GM21515 (cell line): ENCODE measurements at regions not wholly inside any gene's neighbourhood (a gene's known extent, or its start where the extent isn't known, plus 50 kb on each side); places are given as distances from the start of the nearest gene placed in this dataset.
A peak's percentile ranks its signal among the peaks of the same experiment; 100 is the strongest.
"Not testable (repeated sequence)": the region's sequence is repeated elsewhere in the genome, so short reads cannot be mapped to it uniquely, and the experiment has no call there.

Experiments
- ATAC-seq: cut with Tn5 transposase; IDR thresholded peaks from one replicate; pipeline ENCODE4 v1.9.1; 2021; ENCODE audit not compliant: unreplicated experiment

DNA sequence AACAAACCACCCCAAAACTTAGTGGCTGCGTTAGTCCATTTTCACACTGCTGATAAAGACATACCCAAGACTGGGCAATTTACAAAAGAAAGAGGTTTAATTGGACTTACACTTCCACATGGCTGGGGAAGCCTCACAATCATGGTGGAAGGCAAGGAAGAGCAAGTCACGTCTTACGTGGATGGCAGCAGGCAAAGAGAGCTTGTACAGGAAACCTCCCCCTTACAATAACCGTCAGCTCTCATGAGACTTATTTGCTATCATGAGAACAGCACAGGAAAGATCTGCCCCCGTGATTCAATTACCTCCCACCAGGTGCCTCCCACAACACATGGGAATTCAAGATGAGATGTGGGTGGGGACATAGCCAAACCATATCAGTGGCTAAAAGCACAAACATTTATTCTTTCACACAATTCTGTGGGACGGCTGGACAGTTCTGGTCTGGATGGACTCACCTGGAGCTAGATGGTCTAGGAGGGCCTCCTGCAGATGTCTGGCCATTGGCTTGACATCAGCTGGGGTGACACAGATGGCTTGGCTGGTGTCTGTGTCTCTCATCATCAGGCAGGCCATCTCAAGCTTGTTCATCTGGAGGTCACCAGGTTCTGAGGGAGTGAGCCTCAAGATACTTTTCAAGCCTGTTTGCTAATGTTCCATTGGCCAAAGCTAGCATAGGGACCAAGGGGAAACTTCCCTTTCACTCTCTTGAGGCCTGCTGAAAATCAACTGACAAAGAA is 104.1 kb downstream of the SMIM20 start:
- not testable (repeated sequence) for ATAC-seq

- ATAC-seq: no peak
Measured at GRCh38 chr4:26020083-26020668, 106.2 kb downstream of the SMIM20 start.

DNA sequence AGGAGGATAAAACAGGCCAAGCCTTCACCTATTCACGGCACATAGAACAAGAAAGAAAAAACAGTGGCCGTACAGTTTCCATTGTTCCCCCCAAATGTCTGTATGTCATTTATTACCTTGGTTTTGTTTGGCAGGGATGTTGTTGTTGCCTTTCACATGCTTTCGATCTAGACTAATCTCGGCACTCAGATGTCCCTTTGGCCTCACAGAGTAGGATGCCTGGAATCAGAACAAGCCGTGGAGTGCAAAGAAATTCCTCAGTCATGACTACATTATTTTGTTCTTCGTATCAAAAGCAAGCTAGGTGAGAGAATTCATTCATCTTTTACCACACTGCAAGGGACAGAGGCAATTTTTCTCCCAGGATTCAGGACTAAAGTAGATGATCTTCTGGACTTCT is 106.9 kb downstream of the SMIM20 start:
- no peak for ATAC-seq

- no peak for ATAC-seq
Measured at GRCh38 chr4:26021417-26022345, 107.7 kb downstream of the SMIM20 start.

- ATAC-seq: no peak
Measured at GRCh38 chr4:26022346-26023202, 108.6 kb downstream of the SMIM20 start.

DNA sequence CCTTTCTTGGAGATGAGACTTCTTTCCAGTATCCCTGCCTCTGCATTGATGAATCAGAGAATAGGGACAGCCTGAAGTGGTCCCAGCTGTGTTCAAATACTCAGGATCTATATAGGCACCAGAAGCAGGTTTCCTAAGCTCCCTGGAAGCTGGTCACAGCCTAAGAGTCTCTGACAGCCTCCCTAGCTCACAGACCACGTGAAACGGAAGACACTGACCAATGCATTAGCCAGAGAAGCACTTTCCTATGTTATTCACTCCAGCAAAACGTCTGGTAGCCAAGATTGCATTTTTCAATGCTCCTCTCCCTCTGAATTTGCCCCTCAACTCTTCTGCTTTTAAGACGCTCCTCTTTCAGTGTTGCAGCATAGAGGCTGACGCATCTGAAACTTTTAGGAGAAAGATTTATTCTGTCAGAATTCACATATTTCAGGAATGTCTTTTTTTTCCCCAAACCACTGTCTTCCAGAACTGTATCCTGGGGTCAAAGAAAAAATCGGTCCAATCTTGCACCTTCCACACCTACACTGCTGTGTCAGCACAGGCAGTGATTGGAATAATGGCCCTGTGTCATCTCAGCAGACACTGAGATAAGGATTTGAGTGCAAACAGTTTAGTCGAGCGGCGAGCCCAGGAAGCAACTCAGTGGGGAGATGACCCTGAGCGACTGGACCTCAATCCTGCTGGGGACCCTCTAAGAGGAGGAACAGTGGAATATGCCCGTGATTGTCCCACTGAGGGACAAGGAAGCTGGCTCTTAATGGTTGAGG is 109.4 kb downstream of the SMIM20 start:
- no peak for ATAC-seq

DNA sequence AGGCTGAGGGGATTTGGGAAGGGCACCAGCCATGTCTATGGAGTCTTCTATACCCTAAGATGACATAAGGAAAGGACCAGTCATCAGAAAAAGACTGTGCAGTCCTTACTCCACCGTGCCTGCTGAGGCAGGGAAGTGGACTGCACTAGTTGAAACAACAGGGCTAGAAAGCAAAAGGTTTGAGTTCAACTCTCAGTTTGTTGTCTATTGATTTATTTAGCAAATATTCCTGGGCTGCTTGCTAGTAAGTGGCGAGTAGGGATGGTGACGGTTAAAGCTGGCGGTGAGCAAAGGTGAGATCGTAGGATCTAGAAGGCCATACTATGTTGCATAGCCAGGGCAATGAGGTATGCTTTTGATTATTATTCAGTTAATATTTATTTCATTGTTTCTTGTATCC is 110.1 kb downstream of the SMIM20 start:
- ATAC-seq: no peak

DNA sequence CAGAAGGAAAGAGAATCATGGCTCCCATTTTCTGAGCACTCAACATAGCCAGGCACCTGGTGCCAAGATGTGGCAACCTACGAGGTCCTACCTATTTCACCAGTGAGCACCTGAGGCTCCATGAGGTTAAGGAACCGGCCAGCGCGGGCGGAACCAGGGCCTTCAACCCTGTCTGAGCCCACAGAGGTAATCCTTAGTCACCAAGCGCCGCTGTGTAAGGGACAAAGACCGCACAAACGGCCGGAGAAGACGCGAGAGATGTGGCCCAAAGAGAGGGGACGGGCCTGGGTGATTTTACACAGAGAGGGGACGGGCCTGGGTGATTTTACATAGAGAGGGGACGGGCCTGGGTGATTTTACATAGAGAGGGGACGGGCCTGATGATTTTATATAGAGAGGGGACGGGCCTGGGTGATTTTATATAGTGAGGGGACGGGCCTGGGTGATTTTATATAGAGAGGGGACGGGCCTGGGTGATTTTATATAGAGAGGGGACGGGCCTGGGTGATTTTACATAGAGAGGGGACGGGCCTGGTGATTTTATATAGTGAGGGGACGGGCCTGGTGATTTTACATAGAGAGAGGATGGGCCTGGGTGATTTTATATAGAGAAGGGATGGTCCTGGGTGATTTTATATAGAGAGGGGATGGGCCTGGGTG is 114.2 kb downstream of the SMIM20 start:
- no peak for ATAC-seq

DNA sequence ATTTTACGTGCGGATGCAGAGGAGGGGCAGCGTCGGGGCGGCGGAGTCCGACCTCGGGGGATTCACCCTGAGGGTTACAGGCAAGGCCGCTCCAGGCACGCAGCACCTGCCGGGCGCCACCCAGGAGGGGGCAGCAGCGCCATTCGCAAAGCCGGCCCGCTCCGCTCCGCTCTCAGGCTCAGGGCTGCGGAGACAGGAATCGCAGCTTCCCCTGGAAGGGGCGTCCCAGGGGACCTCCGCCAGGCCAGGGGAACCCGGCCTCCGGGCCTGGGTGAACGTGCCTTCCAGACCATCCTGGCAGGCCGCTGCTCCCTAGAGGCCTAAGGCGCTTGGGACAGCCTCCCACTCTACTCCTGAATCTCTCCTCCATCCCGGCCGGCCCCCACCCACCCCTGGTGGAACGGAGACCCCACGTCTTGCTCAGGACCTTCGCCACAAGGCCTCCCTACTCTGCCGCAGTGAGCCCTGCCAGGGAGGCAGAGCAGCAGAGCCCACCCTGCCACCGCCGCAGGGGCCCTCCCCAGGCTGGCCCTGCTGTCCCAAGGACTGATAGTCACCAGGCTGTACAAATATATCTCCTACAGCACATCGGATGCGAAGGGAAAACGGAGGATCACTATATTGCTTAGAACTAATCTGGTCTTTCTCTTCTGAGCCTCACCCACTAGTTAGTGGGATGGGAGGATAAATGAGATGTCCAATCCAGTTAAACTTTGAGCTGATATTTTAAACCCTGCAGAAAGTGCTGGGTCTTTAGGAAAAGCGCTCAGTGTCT is 115.0 kb downstream of the SMIM20 start:
- peak; percentile 78 for ATAC-seq

DNA sequence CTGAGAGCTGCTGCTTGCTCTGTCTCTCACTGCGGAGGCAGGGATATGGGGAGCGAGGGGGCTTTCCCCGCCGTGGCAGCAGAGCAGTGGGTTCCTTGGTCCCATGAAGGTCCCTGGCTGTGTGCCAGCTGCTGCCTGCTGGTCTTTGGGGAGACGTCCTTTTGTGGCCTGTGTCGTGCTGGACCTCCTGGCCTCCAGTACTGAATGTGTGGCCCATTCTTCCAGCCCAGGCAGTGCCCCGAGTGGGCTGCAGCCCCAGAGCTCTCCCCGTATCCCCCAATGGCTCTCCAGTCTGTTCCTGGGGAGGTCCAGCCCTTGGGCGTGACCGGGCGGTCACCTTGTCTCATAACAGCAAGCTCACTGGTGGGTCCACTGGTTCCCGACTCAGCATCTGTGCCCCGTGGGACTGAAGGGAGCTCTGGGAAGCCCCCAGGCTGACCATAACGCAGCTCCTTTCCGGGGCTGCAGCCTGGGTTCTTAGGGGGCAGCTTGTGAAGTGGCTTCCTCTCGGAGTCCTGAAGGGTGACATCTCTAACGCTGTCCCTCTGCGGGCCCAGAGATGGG is 115.6 kb downstream of the SMIM20 start:
- ATAC-seq: no peak

DNA sequence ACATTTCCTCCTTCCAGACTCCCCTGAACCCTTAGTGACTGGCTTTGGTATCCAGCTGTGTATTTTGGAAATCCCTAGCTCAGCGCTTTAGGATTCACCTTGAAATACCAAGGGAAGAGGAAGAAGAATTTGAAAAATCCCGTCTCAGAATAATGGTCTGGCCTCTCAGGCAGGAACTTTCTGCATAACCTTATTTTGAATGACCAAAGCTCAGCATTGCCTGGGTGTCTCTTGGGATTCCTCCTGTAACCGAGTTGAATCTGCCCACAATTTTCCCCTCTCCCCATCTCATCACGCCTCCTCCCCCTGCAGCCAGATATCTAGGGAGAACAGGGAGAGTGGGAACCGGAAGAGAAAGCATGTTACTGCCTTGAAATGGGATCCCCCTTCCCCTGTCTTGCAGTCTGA is 116.2 kb downstream of the SMIM20 start:
- no peak for ATAC-seq

GRCh38 chr4:26030780-26031179 is 116.8 kb downstream of the SMIM20 start:
- ATAC-seq: no peak

DNA sequence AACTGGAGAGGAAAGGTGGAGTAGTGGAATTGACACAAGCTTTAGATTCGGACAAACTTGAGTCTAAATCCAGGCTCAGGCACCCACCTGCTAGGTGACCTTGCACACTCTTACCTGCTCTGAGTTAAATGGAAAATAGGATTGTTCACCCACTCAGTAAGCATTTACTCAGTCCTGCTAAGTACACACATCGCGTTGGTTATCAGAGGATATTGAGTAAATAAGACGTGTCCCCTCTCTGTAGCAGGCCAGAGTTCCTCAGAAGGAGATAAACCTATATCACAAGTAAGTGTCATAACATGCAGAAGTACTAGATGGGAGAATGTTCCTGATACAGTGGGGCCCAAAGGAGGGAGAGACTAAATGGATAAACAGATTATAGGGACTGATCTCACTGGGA is 117.7 kb downstream of the SMIM20 start:
- ATAC-seq: no peak

- no peak for ATAC-seq
Measured at GRCh38 chr4:26032142-26032541, 118.1 kb downstream of the SMIM20 start.

GRCh38 chr4:26032630-26033317 is 118.8 kb downstream of the SMIM20 start:
- no peak for ATAC-seq

- no peak for ATAC-seq
Measured at GRCh38 chr4:26033389-26033788, 119.4 kb downstream of the SMIM20 start.

DNA sequence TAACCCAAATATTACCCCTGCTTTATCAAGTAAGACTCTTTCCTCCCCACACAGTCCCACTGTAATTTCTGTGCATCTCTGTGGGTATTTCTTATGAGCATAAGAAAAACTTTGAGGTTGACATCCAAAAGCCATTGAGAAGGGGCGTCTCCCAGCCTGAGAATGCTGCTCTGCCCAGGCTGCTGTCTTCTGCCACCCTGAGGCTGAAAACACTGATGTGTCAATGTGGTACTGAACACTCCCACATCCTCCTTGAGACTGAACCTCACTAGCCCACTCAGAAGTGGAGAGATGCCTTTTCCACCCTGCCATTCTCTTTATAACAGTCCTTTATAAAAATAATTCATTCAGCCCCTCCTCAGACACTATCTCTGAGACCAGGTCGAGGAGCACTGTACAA is 120.8 kb downstream of the SMIM20 start:
- no peak for ATAC-seq

DNA sequence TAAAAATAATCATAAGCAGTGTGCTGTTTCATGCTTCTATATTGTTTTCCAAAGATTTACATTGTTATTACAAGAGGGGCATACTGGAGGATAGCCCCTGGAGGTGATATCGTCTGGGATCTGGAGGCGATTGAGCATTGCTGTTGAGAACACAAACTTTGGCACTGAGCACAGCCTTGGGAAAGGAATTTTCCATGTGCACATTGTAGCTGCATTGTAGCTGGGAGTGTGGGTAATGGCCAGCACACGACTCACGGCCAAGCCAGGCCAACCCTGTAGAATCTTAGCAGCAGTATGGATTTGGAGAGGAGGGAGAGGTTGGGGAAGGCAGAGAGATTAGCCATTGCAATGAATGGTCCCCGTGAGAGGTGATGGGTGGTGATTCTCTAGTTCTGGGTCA is 121.9 kb downstream of the SMIM20 start:
- no peak for ATAC-seq
